RWPE2 (cell line): ENCODE measurements at regions not wholly inside any gene's neighbourhood (a gene's known extent, or its start where the extent isn't known, plus 50 kb on each side); places are given as distances from the start of the nearest gene placed in this dataset.
"Not testable (repeated sequence)": the region's sequence is repeated elsewhere in the genome, so short reads cannot be mapped to it uniquely, and the experiment has no call there.

Experiments used
- ATAC-seq: fragments of 200-7000 bp; cut with Tn5 transposase; 3 replicates; pipeline ENCODE4 v1.9.1; 2021; ENCODE audit warnings: low read depth
- DNase-seq: peaks from one replicate; pipeline ENCODE4 v3.0.0-alpha.2; 2020; ENCODE audit warnings: low spot score
- H3K27ac ChIP-seq: fragments of 450-650 bp; 2 replicates; pipeline ENCODE4 v1.5.1; 2017; ENCODE audit warnings: mild to moderate bottlenecking; ENCODE audit not compliant: poor library complexity, severe bottlenecking
- H3K27me3 ChIP-seq: fragments of 250-450 bp; sonication (Bioruptor Pico); 2 replicates; pipeline ENCODE4 v1.5.1; 2021; ENCODE audit warnings: mild to moderate bottlenecking, moderate library complexity; ENCODE audit not compliant: insufficient read depth, poor library complexity, severe bottlenecking
- H3K36me3 ChIP-seq: fragments of 250-450 bp; sonication (Bioruptor Pico); 2 replicates; pipeline ENCODE4 v1.5.1; 2020; ENCODE audit warnings: low read depth, mild to moderate bottlenecking, moderate library complexity
- H3K4me1 ChIP-seq: fragments of 250-450 bp; sonication (Bioruptor Pico); 2 replicates; pipeline ENCODE4 v1.5.1; 2021; ENCODE audit warnings: mild to moderate bottlenecking, moderate library complexity; ENCODE audit not compliant: insufficient read depth, poor library complexity, severe bottlenecking
- H3K4me3 ChIP-seq: fragments of 250-450 bp; sonication (Bioruptor Pico); 2 replicates; pipeline ENCODE4 v1.5.1; 2021; ENCODE audit warnings: mild to moderate bottlenecking, moderate library complexity; ENCODE audit not compliant: severe bottlenecking
- H3K9me3 ChIP-seq: fragments of 250-450 bp; sonication (Bioruptor Pico); 2 replicates; pipeline ENCODE4 v1.5.1; 2021; ENCODE audit warnings: mild to moderate bottlenecking, moderate library complexity; ENCODE audit not compliant: severe bottlenecking
- TF ChIP-seq, protein P1 (sequence below): fragments of 450-650 bp; IDR thresholded peaks from one replicate; pipeline ENCODE4 v1.5.1; 2017; ENCODE audit warnings: mild to moderate bottlenecking, moderate library complexity; ENCODE audit not compliant: poor library complexity, severe bottlenecking

DNA sequence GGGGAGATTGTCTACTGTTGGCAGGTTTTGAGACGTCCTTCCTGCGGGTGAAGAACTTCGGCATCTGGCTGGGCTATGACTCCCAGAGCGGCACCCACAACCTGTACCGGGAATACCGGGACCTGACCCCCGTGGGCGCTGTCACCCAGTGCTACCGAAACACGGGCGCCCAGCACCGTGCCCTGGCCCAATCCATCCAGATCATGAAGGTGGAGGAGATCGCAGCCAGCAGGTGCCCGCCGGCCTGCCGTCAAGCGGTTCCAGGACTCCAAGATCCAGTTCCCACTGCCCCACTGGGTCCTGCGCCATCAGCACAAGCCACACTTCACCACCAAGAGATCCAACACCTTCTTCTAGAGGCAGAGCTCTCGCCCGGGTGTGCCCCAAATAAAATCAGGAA, 194.9 kb upstream of the EPHA6 start:
- TF ChIP-seq, protein P1, sequence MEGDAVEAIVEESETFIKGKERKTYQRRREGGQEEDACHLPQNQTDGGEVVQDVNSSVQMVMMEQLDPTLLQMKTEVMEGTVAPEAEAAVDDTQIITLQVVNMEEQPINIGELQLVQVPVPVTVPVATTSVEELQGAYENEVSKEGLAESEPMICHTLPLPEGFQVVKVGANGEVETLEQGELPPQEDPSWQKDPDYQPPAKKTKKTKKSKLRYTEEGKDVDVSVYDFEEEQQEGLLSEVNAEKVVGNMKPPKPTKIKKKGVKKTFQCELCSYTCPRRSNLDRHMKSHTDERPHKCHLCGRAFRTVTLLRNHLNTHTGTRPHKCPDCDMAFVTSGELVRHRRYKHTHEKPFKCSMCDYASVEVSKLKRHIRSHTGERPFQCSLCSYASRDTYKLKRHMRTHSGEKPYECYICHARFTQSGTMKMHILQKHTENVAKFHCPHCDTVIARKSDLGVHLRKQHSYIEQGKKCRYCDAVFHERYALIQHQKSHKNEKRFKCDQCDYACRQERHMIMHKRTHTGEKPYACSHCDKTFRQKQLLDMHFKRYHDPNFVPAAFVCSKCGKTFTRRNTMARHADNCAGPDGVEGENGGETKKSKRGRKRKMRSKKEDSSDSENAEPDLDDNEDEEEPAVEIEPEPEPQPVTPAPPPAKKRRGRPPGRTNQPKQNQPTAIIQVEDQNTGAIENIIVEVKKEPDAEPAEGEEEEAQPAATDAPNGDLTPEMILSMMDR, result no peak
- Histone ChIP-seq H3K36me3 (no peaks in the 10 kb centered on the region), H3K4me3 (no peak overlapping the region), H3K9me3 (no peaks in the 10 kb centered on the region), H3K4me1 (no peaks in the 10 kb centered on the region), H3K27ac (no peak overlapping the region), H3K27me3 (no peaks in the 10 kb centered on the region)
- ATAC-seq (no peak), DNase-seq (no peak)

DNA sequence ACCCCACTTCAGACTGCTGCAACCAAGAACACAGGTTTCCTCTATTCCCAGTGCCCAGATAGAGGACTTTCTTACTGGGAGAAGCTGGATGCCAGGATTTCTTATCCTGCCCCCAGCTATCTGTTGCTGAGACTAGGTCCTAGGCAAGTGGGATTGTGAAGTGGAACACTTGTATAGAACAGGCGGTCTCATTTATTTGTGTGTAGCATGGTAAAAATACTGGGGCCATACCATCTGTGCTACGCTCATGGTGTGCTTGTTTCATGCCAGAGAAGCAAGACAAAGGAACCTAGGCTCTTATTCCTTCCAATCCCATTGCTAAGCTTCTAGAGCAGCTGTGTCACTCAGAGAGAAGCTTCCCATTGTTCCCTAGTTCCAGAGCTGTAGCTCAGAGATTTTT, 191.5 kb upstream of the EPHA6 start:
- DNase-seq, result no peak
- no peaks in the 10 kb centered on the region for H3K27me3 ChIP-seq
- no peaks in the 10 kb centered on the region for H3K36me3 ChIP-seq
- H3K9me3 ChIP-seq, result no peaks in the 10 kb centered on the region
- no peaks in the 10 kb centered on the region for H3K4me1 ChIP-seq
- H3K4me3 ChIP-seq, result no peak overlapping the region
- no peak for ATAC-seq
- TF ChIP-seq, protein P1, result no peak
- H3K27ac ChIP-seq, result no peak overlapping the region

DNA sequence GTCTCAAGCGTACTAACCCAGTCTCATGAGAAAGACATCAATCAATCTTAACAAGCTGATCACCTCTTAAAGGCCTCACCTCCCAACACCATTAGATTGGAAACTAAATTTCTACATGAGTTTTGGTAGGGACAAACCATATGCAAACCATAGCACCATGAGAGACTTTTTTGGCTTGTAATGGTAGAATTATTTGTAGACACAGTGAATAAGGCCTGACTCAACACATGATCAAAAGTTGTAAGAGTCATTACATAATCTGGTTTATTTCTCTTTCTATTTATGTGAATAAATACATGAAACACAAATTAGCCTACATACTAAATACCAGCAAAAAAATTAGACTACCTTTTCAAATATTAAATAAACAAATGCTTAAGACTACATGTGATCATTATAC, 183.3 kb upstream of the EPHA6 start:
- DNase-seq, result no peak
- no peaks in the 10 kb centered on the region for H3K9me3 ChIP-seq
- H3K4me3 ChIP-seq, result no peak overlapping the region
- TF ChIP-seq, protein P1, result no peak
- no peaks in the 10 kb centered on the region for H3K4me1 ChIP-seq
- H3K36me3 ChIP-seq, result no peaks in the 10 kb centered on the region
- H3K27me3 ChIP-seq, result no peaks in the 10 kb centered on the region
- H3K27ac ChIP-seq, result no peak overlapping the region
- no peak; the same call in 2 of the 3 replicates for ATAC-seq

DNA sequence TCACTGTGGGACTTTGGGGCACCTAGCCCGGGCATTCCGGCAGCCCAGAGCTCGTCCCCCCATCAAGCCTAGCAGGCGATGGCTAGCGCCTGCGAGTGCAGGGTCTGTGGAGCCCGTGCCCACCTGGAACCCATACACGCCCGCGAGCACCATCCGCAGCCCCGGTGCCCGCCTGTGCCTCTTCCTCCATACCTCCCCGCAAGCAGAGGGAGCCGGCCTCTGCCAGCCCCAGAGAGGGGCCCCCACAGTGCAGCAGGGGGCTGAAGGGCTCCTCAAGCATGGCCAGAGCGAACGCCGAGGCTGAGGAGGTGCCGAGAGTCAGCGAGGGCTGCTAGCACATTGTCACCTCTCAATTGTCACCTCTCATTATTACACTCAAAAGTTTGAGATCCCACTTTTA, 167.8 kb upstream of the EPHA6 start:
- no peak overlapping the region for H3K4me3 ChIP-seq

DNA sequence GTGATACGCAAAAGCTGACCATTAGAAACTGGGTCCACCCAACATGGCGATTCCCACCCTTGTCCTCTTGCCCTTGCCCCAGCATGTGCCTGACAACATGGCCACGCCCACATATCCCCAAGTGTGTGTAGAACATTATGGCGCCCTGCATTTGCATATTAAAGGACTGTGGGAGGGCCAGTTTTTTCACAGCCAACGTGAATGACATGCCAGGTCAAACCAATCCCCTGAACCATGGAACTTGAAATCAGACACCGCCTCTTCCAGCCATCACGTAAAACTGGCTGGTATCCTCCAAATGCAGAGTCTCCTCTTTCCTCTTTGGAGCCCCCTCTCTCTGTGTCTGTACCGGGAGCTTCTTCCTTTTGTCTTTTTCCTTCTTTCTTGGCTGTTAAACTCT, 156.7 kb upstream of the EPHA6 start:
- H3K27ac ChIP-seq, result no peak overlapping the region
- no peaks in the 10 kb centered on the region for H3K4me1 ChIP-seq
- no peak for ATAC-seq
- H3K4me3 ChIP-seq, result no peak overlapping the region
- no peaks in the 10 kb centered on the region for H3K27me3 ChIP-seq
- H3K9me3 ChIP-seq, result no peaks in the 10 kb centered on the region
- no peak for DNase-seq
- H3K36me3 ChIP-seq, result no peaks in the 10 kb centered on the region
- TF ChIP-seq, protein P1, result no peak

More for the DNA sequence above, 167.8 kb upstream of the EPHA6 start:
- no peaks in the 10 kb centered on the region for H3K36me3 ChIP-seq
- no peaks in the 10 kb centered on the region for H3K27me3 ChIP-seq
- TF ChIP-seq, protein P1, result no peak
- no peak overlapping the region for H3K27ac ChIP-seq
- H3K9me3 ChIP-seq, result no peaks in the 10 kb centered on the region
- no peak for DNase-seq
- H3K4me1 ChIP-seq, result no peaks in the 10 kb centered on the region
- ATAC-seq, result no peak

DNA sequence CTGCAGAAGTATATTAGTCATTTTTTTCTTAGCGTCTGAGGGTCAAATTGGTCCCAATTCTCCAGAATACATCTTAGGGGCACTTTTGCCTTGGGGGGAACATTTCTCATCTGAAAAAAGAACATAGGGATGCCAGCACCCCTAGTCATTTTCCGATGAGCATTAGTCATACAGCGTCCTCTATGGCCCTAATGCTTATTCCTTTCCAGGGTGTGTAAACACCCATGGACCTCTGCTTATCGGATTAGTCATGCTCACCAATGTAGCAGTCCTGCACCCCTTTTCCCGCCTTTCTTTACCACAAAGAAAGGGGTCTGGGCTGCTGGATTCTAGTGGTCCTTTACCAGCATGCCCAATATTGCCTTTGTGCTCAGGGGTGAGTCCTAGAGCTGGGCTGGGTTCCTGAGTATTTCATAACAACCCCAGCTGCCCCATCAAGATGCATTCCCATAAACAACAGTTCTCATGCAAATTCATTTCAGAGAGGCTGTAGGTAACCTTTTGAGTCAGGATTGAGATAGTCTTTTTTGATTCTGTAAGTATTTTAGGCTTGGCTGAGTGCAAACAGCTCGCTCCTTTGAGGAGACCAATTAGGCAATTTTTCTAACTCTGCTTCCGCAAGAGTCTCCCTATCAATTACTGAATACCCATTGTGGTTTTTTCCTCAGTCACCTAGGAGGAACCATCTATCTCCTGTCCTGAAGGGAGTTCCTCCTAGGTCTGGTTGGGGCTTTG, 142.4 kb upstream of the EPHA6 start:
- not testable (repeated sequence) for H3K36me3 ChIP-seq, H3K4me3 ChIP-seq, H3K27ac ChIP-seq, H3K27me3 ChIP-seq, DNase-seq, H3K9me3 ChIP-seq, H3K4me1 ChIP-seq, ATAC-seq
